ENCODE measurements at regions not wholly inside any gene's neighbourhood (a gene's known extent, or its start where the extent isn't known, plus 50 kb on each side); places are given as distances from the start of the nearest gene placed in this dataset.

- H3K36me3 ChIP-seq: no peaks in the 10 kb centered on the region
- no peaks in the 10 kb centered on the region for H3K4me1 ChIP-seq
- no peak overlapping the region for H3K27ac ChIP-seq
- intact Hi-C loops (cut with DNase I; ENCODE audit: low total_unique reads): no loop called here
- no peak for DNase-seq (ENCODE audit: low spot score in 2 of 2)
- no peaks in the 10 kb centered on the region for H3K9me3 ChIP-seq
- TF ChIP-seq CTCF (IDR thresholded peaks at IDR 0.05) (no peak), POLR2AphosphoS5 (IDR thresholded peaks at IDR 0.05) (no peak), POLR2A (IDR thresholded peaks at IDR 0.05) (no peak)
- no peaks in the 10 kb centered on the region for H3K27me3 ChIP-seq
- no peak overlapping the region for H3K4me3 ChIP-seq
Measured at GRCh38 chr5:159797261-159797970, 118.9 kb upstream of the ADRA1B start.

- intact Hi-C loops (cut with DNase I; ENCODE audit: low total_unique reads): loop anchor here (2.0 kb wide), 1 partner anchor 65 kb away; no protein-coding TSS in a partner anchor
- DNase-seq (ENCODE audit: low spot score in 2 of 2): no peak
- H3K27ac ChIP-seq: no peak overlapping the region
- H3K4me3 ChIP-seq: no peak overlapping the region
- H3K36me3 ChIP-seq: no peaks in the 10 kb centered on the region
- no peaks in the 10 kb centered on the region for H3K27me3 ChIP-seq
- H3K4me1 ChIP-seq: no peaks in the 10 kb centered on the region
- no peak for TF ChIP-seq CTCF (IDR thresholded peaks at IDR 0.05)
- no peak for TF ChIP-seq POLR2A (IDR thresholded peaks at IDR 0.05)
- no peak for TF ChIP-seq POLR2AphosphoS5 (IDR thresholded peaks at IDR 0.05)
- H3K9me3 ChIP-seq: no peaks in the 10 kb centered on the region
Measured at GRCh38 chr5:159799701-159800100, 116.6 kb upstream of the ADRA1B start.

GRCh38 chr5:159800131-159800840 lies 116.0 kb upstream of the ADRA1B start:
- no peak for DNase-seq (ENCODE audit: low spot score in 2 of 2)
- H3K4me3 ChIP-seq: no peak overlapping the region
- no peak for TF ChIP-seq CTCF (IDR thresholded peaks at IDR 0.05)
- no peak for TF ChIP-seq POLR2A (IDR thresholded peaks at IDR 0.05)
- intact Hi-C loops (cut with DNase I; ENCODE audit: low total_unique reads): loop anchor here (2.0 kb wide), 1 partner anchor 65 kb away; no protein-coding TSS in a partner anchor
- no peak overlapping the region for H3K27ac ChIP-seq
- H3K36me3 ChIP-seq: no peaks in the 10 kb centered on the region
- H3K4me1 ChIP-seq: no peaks in the 10 kb centered on the region
- no peaks in the 10 kb centered on the region for H3K9me3 ChIP-seq
- no peaks in the 10 kb centered on the region for H3K27me3 ChIP-seq

GRCh38 chr5:159801303-159801702 lies 115.0 kb upstream of the ADRA1B start:
- Histone ChIP-seq H3K36me3 (no peaks in the 10 kb centered on the region), H3K27me3 (no peaks in the 10 kb centered on the region), H3K9me3 (no peaks in the 10 kb centered on the region), H3K4me1 (no peaks in the 10 kb centered on the region), H3K4me3 (no peak overlapping the region), H3K27ac (no peak overlapping the region)
- no peak for DNase-seq (ENCODE audit: low spot score in 2 of 2)
- TF ChIP-seq CTCF (IDR thresholded peaks at IDR 0.05): no peak
- no peak for TF ChIP-seq POLR2AphosphoS5 (IDR thresholded peaks at IDR 0.05)
- no peak for TF ChIP-seq POLR2A (IDR thresholded peaks at IDR 0.05)
- intact Hi-C loops (cut with DNase I; ENCODE audit: low total_unique reads): loop anchor here (2.0 kb wide), 1 partner anchor 67 kb away; no protein-coding TSS in a partner anchor

GRCh38 chr5:159802661-159803060 lies 113.6 kb upstream of the ADRA1B start:
- no peaks in the 10 kb centered on the region for H3K36me3 ChIP-seq
- no peak for DNase-seq (ENCODE audit: low spot score in 2 of 2)
- H3K27me3 ChIP-seq: no peaks in the 10 kb centered on the region
- intact Hi-C loops (cut with DNase I; ENCODE audit: low total_unique reads): no loop called here
- no peak overlapping the region for H3K4me3 ChIP-seq
- H3K9me3 ChIP-seq: no peaks in the 10 kb centered on the region
- no peak overlapping the region for H3K27ac ChIP-seq
- TF ChIP-seq POLR2A (IDR thresholded peaks at IDR 0.05) (no peak), POLR2AphosphoS5 (IDR thresholded peaks at IDR 0.05) (no peak), CTCF (IDR thresholded peaks at IDR 0.05) (no peak)
- no peaks in the 10 kb centered on the region for H3K4me1 ChIP-seq

All from breast epithelium (tissue), 4 donors.